ENCODE measurements at regions not wholly inside any gene's neighbourhood (a gene's known extent, or its start where the extent isn't known, plus 50 kb on each side); places are given as distances from the start of the nearest gene placed in this dataset.
"Not testable (repeated sequence)": the region's sequence is repeated elsewhere in the genome, so short reads cannot be mapped to it uniquely, and the experiment has no call there.

DNA sequence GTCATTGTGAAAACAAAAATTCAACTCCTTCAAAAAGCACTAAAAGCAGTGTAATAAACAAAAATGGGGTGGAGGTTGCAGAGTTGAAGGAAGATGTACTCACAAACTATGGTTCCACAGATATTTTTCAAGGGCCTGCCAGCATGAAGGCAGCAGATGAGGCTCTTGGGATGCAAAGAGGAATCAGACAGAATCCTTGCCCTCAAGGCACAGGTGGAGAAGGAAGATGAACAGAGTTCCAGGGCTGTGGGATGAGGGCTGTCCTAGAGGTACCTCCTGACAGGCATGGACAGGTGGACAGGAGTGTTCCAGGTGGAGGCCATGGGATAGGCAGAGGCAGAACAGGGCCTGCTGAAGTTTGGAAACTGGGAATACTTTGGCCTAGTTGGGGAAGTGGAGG lies 140.5 kb upstream of the ANKH start:
- no peak for DNase-seq

DNA sequence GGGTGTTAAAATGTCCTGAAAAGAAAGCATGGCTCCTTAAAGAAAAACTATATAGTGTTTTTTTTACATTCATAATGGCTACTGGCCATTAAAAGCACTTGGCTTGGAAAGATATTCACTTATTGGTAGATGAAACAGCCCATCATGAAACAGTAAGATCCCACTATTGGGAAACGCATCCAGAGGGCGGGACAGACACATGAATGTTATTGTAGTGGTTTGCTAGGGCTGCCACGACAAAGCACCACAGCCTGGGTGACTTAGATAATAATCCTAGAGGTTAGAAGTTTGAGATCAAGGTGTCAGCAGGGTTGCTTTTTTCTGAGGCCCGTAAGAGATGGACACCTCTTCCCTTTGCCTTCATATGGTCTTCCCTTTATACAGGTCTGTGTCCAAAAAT lies 139.4 kb upstream of the ANKH start:
- DNase-seq, result no peak

DNA sequence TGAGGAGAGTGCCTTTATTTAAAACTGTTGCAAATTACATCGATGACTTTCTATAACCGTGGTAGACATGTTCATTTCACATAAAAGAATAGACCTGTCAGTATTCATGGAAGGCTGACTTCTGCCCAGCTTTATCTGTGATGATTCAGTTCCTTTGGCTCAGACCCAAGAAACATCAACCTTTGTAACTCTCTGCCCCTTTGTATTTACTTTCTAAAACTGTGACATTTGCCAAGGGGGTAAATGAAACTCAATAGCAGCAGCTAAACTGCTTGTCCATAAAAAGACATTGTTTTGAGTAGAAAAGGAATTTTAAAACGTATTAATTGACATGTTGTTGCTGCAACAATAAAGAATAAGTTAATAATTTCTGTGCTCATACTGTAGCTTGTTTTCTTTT lies 137.8 kb upstream of the ANKH start:
- no peak for DNase-seq

DNA sequence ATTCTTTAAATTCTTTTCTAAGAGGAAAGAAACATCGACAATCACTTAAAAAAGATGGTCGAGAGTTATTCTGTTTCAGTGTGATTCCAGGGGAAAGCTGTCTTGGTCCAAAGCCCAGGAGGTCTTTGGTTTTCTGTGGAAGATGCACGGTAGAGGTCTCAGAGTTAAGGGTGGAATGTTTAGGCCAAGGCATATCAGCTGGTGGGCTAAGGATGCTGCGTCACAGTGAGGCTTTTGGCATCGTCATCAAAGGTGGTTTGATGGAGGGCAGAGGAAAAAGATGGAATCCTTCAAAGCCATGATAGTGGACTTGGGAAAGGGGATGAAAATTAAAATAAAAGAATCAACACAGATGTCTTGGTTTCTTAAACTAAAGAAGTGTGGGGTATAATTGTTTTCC lies 137.3 kb upstream of the ANKH start:
- no peak for DNase-seq

DNA sequence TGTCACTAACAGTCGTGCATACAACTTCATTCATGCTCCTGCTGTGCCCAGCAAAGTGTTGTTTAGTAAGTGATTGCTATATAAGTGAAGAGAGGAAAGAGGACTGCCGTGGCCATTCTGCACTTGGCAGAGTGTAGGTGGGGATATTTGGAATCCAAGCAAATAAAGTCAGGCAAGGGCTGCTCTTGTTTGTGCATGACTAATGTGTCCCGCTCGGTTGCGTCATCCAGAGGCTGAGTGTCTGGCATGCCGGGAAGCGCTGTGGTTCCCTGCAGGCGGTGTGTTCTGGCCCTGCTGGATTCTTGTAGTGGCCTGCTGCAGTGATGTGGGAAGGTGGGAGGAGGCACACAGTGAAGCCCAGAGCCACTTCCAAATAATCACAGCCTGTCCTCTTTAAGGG lies 136.9 kb upstream of the ANKH start:
- DNase-seq, result no peak

DNA sequence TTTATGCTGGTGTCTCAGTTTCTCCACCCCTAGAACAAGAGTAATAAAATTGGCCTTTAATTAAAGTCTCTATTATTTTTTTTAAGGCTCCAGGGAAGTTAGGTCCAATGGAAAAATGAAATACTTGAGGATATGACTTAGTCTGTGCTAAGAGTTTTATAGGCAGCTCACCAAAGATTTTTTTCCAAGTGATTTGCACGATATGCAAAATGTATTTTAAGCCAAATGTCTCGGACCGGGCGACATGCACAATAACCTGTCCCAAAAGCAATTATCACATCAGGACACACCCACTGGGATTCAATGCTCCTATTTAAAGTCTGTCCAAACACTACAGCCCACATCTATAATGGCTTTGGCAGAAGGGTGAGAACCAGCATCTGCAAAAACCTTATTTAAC lies 136.1 kb upstream of the ANKH start:
- DNase-seq, result no peak

DNA sequence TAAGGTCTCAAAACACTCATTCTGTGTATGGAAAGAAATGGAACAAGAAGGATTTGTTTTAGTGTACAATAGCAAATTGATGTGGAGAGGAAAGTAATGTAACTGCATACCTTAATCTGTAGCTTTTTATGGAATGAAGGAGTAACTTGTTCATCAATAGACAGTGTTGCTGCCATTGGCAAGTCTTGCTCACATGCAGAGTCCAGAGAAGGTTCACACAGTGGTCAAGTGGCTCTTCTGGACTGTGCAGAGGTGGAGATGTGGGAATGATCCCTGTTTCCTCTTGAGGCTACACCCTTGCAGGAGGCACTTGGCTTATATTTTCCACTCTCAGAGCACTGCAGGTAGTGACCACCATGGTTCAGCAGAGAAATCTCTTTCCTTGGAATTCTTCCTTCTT lies 132.9 kb upstream of the ANKH start:
- no peak for DNase-seq

DNA sequence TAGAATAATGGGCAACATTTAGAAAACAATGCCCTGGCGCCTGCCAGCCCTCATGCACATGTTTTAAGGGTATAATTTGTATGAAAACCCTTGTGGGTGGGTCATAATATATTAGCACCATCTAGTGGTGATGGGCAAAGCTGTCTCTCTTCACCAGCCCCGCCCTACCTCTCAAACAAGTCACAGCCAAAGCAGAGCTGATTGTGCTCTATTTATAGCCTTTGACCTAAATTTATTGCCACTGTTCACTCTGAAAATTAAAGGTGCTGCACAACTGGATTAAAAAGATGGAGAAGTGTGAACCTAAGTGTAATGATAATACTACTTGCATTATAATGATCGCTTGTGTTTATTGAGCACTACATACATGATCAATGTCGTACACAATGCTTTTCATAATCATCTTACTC lies 131.9 kb upstream of the ANKH start:
- peak; percentile 30 for DNase-seq

DNA sequence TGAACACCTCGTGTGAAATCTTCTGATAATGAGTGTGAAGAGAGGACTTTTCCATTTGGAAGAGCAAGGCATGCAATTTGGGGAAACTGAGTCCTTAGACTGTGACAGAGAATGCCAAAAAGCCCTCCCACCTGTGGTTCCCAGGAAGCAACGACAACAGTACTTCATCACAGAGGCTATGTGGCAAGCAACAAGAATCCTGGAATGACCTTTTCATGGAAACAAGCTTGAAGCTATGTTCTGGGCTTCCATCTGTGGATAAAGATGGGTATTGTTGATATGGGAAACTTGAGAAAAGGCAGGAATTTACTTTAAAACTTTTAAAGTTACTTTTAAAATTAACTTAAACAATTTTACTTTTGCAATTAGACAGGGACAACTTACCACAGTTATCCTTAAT lies 131.2 kb upstream of the ANKH start:
- DNase-seq, result no peak

DNA sequence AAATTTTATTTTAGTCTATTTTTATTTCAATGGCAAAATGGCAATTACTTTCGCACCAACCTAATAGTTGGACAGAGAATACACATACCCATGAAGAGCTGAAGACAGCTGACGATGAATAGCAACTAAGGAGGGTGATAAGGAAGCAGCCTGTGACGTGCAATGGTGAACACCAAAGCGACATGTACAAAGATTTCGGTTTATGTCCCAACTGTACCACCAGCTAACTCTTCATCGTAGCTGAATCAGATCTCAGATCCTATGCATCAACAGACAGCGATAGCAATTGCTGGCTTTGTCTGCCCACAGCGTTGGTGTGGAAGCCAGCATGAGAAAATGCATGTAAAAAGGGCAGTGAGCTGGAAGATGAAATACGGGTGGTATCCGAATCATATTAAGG lies 130.6 kb upstream of the ANKH start:
- no peak for DNase-seq

DNA sequence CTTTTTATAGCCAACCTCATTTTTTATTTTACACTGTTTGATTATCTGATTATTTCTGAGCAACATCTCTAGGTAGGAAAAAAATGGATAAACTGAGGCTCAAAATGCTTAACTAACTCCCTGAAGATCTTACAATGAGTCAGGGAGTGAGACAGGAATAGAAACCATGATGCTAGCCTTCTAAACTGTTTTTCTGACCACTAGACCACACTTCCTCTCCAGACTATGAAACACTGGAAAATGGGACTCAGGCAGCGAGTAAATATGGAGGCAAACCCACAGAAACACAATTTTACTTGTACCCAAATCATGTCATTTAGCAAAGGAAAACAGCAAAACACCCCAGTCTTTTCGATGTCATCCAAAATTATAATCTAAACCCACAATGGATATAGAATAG lies 129.9 kb upstream of the ANKH start:
- DNase-seq, result no peak

DNA sequence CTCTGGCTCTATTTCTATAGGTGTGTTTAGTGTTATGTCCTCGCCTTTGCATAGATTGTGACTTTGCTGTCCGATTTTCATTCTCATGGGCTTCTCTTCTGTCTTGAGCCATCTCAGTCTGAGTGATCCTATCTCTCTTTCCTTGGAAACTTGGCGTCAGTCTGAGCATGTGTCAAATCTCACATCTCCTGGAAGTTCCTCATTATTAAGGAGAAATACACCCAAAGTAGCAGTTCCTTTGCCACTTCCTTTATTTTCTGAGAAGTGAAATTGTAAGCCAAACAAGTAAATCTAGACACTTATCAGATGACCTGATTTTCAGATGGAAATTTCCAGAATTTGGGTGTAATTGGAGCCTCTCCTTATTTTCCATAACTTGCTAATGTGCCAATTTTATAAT lies 126.9 kb upstream of the ANKH start:
- DNase-seq, result no peak

DNA sequence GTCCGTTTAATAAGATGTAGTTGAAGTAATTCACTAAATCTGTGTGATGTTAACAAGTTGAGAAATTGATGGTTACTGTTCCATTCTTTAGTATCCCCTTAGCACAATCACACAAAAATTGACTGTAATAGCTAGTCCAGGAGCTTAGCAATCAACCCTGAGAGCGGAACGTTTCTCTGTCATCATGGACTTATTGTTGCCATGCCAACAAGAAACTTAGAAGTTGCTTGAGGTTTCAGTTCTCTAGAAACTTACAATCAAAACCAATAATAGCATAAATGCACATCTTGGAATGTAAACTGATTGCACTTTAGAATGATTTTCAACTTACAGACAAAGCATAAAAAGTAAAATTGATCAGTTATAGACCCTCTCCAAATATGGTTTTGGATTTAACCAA lies 125.4 kb upstream of the ANKH start:
- DNase-seq, result no peak

DNA sequence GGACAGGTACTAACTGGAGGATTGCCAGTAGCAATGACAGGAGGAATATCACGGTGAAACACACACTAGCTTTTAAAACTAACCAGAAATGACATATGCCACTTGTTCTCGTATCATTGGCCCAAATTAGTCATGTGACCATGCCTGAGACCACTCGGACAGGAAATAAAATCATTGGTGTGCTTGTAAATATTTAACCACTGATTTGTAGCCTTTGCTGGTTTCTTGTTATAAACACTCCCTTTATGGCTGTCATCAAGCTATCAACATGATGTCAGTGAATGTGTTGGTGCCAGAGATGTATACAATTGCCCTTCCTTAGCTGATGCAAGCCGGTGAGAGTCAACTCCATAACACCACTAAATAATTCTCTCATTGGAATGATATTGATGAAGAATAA lies 123.7 kb upstream of the ANKH start:
- no peak for DNase-seq

DNA sequence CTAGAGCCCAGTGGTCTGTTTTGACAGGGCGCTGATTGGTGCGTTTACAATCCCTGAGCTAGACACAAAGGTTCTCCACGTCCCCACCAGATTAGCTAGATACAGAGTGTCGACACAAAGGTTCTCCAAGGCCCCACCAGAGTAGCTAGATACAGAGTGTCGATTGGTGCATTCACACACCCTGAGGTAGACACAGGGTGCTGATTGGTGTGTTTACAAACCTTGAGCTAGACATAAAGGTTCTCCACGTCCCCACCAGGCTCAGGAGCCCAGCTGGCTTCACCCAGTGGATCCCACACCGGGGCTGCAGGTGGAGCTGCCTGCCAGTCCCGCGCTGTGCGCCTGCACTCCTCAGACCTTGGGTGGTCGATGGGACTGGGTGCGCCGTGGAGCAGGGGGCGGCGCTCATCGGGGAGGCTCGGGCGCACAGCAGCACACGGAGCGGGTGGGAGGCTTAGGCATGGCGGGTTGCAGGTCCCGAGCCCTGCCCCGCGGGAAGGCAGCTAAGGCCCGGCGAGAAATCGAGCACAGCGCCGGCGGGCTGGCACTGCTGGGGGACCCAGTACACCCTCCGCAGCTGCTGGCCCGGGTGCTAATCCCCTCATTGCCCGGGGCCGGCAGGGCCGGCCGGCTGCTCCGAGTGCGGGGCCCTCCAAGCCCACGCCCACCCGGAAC lies 122.0 kb upstream of the ANKH start:
- not testable (repeated sequence) for DNase-seq

DNA sequence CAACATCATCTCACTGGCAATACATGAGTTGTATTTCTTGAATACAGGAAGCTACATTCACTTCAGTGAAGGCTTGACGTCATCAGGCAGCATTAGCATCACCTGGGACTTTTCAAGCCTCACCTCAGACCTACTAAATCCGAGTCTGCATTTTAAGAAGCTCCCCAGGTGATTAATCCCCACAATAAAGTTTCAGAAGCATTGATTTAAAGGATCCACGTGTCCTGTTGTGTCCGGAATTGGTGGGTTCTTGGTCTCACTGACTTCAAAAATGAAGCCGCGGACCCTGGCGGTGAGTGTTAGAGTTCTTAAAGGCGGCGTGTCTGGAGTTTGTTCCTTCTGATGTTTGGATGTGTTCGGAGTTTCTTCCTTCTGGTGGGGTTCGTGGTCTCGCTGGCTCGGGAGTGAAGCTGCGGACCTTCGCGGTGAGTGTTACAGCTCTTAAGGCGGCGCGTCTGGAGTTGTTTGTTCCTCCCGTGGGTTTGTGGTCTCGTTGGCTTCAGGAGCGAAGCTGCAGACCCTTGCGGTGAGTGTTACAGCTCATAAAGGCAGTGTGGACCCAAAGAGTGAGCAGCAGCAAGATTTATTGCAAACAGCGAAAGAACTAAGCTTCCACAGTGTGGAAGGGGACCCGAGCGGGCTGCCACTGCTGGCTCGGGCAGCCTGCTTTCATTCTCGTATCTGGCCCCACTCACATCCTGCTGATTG lies 121.3 kb upstream of the ANKH start:
- peak; percentile 25 for DNase-seq

DNA sequence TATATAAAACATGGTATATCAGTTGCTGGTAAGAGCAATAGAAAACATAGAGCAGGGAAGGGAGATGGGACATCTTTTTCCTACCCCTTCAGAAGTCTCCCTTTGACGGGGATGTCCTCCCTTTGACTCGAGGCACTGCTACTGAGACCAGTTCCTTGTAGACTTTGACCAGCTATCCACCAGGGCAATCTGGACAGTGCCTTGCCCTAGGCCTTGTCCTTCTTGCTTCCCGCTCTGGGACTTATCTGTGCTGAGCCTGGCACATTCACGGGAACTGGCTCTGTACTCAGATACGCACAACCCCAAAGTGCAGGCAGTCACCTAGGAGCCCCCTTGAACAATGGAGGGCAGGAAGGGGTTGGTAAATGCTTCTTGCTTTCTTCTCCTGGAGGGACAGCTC lies 116.6 kb upstream of the ANKH start:
- DNase-seq, result no peak

DNA sequence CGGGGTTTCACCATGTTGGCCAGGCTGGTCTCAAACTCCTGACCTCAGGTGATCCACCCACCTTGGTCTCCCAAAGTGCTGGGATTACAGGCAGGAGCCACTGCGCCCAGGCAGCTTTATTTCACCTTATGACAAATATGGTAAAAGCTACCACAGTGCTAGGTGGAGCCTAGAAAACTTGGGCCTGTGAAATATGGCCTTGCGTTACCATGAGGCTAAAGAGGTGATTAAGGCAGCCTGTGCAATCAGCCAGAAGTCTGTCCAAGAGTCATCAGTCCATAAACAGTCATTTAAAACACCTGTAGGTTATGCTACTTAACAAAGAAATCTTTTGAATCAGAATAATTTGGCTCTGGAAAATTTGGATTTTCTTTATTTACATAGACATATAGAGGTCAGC lies 114.8 kb upstream of the ANKH start:
- no peak for DNase-seq

DNA sequence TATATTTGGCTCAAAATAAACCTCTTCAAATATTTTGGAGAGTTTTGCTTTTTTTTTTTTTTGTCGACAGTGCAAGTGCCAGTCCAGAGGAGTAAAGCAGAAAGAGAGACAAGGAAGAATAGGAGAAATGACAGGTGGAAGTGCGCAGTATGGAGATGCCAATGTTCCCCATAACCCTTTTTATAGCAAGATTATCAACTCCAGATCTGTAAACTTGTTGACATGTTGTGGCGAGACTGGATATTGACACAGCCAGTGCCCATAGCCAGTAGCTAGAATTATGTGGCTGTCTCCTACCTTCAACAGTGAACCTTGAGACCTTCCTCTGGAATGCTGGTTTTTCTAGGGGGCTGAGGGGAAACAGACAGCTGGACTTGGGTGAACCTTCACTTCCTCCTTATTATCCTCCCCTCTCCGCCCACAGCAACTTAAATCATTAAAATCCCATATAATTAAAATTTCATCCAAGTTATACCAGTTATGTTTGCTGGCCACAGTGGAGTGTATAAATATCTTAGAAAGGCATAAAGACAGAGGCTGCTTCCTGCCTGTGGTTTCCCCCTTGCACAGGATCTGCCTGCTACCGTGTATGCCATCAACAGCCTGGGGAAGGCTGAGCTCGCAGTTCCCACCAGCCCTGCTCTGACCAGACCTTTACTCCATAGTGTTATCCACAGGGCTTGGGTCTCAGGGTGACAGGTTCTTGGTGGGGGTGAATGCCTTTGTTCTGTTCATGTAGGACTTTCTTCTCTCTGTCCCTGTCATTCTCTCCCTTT lies 112.3 kb upstream of the ANKH start:
- no peak for DNase-seq

DNA sequence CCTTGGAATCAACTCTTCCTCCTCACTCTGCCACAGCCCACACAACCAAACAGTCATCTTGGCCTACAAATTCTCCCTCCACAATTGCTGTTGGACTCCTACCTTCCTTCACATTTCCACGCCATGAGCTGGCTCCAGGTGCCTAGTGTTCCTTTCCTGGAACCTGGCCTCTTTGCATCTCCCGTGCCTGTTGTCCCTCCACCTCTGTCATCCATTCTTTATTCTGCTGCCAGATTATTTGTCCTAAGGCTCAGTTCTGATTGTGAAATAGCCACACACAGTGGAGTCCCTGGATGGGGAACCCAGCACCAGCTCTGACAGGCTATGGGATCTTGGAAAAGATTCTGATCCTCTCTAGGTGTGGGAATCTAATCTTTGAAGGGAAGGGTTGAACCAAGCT lies 109.1 kb upstream of the ANKH start:
- no peak for DNase-seq

DNA sequence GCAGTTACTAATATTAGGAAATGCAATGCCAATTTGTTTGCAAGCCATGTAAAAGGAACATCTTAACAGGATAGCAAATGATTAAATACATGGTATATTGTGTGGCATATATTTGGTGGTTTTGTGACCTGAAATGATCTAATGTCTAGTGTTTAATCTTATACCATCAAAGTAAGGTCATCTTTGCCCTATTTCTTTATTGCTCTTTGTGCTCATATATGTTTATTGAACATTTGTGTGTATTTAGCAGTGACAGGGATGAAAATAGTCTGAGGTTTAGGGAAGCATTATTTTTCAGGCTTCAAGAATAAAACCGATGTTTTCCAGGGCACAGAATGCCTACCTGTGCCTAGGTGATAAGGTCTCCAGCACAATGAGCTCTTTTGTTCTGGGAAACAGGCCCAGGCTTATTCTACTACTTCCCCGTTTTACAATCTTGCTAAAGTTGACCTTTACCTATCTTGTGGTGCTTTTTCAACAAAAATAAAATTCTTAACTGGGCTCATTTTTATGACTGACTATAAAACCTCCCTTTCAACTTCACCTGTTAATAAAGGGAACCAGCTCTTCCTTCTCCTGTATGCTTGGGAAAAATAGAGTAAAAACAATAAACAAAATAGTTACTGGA lies 105.6 kb upstream of the ANKH start:
- DNase-seq, result no peak

DNA sequence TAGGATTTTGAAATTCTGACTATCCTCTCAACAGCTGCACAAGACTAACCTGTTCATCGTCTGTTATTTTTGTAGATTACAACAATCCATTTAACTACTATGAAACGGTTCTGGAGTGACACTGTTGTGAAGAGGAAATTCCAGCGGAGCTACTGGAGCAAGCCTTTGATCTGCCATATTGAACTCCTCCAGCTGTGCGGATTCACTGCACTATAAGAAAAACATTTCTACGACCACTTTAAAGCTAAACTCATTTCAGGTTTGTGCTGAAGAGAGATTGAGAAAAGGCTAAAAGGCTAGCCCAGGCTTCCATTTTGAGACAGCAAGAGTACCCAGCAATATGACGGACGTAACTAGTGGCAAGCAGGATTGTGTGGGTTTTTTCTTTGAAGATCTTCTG lies 104.9 kb upstream of the ANKH start:
- no peak for DNase-seq

DNA sequence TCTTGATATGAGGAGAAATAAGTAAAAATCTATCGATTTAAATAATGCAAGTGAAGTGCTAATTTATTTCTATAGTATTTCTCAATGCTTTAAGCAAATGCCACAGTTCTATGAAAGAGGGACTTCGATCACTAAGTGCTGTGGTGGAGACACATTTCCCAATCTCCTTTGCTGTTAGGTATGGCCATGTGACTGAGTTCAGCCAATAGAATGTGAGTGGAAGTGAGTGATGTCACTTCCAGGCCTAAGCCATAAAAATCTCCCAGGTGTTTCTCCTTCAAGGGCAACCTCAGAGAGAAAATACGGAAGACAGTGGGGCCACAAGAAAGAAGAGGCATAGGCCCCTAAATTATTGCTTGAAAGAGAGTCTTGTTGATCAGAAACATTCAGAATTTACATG lies 100.3 kb upstream of the ANKH start:
- no peak for DNase-seq

DNA sequence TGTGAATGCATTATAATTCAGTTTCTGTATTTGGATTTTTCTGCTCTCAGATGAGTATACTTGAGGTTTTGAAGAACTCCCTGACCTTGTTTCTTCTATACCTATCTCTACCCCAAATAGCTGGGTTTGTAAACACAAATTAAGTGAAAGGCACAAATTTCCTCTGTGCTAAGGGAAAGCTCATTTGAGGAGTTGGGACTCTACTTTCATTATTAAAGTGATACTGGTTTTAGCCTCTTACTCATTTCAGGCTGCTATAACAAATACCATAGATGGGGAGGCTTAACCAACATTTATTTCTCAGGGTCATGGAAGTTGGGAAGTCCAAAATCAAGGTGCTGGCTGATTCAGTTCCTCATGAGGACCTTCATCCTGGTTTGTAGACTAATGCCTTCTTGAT lies 97.2 kb upstream of the ANKH start:
- no peak for DNase-seq

All from stimulated activated CD4-positive, alpha-beta T cell treated with anti-CD3 and anti-CD28 coated beads, Interleukin-12 subunit alpha, Interleukin-12 subunit beta, amount 100 ng/mL, for 4 hours (primary cell).